ENCODE measurements at regions not wholly inside any gene's neighbourhood (a gene's known extent, or its start where the extent isn't known, plus 50 kb on each side); places are given as distances from the start of the nearest gene placed in this dataset.
"Not testable (repeated sequence)": the region's sequence is repeated elsewhere in the genome, so short reads cannot be mapped to it uniquely, and the experiment has no call there.

DNA sequence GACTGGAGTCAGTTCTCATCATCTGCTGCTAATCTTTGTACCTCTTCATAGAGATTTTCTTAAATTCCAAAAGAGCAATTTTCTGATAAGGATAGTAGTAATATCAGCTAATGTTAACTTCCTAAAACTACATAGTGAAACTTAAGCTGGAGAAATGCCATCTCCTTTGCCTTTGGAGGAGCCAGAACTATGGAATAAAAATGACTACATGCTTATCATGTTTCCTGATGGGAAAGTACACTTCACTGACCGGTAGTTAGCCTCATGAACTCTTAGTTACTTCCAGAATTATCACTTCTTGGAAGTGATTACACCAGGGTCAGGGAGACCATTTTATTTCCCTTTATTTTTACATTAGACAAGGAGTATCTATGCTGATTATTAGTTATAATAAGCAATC lies 1222.1 kb upstream of the TMEM132C start:
- no peak for DNase-seq (ENCODE audit: low spot score)

DNA sequence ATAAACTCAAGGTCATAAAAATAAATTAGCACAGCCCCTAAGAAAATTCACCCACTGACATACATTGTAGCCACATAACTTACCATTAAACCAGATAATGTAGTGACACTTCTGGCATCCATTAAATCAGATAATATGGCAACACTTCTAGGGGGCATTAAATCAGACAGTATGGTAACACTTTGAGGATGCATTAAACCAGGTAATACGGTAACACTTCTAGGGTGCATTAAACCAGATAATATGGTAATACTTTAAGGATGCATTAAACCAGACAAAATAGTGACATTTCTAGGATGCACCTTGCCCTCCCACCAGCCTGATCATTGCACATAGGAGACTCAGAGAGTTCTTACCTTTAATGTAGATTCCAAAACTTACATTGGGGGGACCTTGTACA lies 1220.5 kb upstream of the TMEM132C start:
- no peak for DNase-seq (ENCODE audit: low spot score)

DNA sequence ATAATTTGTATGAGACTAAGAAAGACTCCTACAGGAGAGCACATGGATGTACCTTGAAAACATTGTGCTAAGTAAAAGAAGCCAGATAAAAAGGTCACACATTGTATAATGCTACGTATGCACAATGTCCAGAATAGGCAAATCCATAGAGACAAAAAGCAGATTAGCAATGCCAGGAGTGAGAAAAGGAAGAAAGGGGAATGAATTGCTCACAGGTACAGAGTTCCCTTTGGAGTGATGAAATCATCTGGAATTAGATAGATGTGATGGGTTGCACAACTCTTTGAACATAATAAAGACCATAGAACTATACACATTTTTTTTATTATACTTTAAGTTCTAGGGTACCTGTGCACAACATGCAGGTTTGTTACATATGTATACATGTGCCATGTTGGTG lies 1218.9 kb upstream of the TMEM132C start:
- no peak for DNase-seq (ENCODE audit: low spot score)

DNA sequence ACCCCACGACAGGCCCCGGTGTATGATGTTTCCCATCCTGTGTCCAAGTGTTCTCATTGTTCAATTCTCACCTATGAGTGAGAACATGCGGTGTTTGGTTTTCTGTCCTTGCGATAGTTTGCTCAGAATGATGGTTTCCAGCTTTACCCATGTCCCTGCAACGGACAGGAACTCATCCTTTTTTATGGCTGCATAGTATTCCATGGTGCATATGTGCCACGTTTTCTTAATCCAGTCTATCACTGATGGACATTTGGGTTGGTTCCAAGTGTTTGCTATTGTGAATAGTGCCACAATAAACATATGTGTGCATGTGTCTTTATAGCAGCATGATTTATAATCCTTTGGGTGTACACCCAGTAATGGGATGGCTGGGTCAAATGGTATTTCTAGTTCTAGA lies 1218.4 kb upstream of the TMEM132C start:
- DNase-seq (ENCODE audit: low spot score): not testable (repeated sequence)

DNA sequence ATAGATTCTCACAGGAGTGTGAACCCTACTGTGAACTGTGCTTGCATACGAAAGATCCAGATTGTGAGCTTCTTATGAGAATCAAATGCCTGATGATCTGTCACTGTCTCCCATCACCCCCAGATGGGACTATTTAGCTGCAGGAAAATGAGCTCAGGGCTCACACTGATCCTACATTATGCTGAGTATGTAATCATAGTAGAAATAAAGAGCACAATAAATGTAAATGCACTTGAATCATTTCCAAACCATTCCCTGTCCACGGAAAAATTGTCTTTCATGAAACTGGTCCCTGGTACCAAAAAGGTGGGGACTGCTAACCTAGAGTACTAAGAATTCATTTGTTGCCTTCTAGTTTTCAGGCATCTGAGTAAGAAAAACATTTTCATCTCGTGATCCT lies 1215.8 kb upstream of the TMEM132C start:
- DNase-seq (ENCODE audit: low spot score): no peak

DNA sequence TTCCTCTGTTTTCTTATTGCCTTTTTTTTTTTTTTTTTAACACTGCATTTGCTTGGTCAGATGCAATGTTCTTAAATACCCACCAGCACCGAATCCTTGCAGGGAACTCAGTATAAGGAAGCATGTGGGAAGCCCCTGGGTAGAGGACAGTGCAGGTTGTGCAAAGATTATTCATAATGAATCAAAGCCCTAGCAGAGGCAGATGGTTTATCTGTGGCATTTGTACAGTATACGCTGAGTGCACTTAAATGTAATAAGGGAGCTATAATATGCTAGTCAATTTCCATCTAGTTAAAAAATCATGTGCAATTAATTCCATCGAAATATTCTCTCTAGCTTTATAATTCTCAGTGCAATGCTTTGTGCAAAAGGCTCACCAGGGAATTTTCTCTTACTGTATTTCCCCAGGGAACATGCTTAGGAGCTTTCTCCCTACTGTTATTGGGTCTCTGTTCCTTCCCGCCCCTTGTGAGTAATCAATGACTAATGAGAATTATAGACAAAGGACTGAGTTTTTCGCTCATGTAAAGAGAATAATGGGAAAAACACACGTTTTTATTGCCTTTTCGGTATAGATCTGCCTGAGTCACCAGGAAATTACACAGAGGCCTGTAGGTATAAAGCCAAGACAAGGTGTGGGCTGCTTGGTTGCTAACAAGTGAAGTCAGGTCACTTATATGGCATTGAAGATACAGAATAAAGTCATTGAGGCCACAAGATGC lies 1214.3 kb upstream of the TMEM132C start:
- DNase-seq (ENCODE audit: low spot score): no peak

DNA sequence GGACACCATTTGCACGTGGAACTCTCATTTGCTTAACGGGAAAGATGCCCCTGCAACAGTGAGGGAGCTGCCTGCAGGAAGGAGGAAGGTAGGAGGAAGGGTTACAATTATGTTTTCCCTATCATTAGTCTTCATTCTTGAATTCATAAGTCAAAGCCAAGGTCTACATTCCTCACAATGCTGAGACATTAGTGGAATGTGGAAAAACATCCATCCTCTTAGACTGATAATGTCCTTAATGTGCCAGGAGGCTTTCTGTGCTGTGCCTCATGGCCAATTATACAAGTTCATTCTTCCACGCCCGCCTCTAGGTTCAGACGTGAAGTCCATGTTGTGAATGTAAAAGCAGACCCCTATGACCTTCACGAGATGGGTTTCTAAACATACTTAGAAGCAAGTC lies 1212.4 kb upstream of the TMEM132C start:
- DNase-seq (ENCODE audit: low spot score): no peak

DNA sequence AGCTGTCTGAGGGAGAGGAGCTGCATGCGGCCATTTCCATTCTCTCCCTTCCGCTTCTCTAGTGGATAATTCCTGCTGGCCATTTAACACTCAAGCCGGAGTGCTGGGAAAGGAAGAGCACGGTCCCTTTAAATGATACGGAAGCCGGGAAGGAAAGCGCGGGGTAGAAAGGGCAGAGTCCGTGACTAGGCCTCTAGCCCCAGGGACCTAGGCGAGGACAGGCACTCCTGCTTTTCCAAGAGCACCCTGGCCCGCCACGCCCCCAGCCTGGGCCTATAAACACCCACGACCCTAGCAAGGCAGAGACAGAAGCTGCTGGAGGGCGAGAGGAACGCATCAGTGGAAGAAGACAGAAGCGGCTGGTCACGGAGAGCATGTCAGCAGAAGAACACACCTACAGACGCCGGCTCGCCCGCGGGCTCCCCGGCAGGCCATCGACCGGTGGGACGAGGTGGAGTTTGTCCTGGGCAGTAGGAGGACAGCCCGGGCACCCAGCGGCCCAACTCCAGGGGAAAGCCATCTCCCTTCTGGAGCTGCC lies 1206.6 kb upstream of the TMEM132C start:
- no peak for DNase-seq (ENCODE audit: low spot score)

DNA sequence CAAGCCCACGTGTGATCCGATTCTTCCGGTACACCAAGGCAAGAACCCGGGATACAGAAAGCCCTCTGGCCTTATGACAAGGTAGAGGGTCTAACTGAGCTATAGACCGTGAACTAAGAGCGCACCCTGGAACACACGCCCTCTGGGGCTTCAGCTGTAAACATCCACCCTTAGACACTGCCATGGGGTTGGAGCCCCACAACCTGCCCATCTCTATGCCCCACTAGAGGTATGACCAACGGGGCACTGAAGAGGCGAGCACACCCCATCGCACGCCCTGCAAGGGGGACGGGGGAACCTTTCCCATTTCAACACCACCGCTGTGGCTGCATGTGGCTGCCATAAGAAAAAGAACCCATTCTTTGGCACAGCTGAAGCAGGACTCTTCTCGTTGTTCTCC lies 1206.0 kb upstream of the TMEM132C start:
- DNase-seq (ENCODE audit: low spot score): no peak

DNA sequence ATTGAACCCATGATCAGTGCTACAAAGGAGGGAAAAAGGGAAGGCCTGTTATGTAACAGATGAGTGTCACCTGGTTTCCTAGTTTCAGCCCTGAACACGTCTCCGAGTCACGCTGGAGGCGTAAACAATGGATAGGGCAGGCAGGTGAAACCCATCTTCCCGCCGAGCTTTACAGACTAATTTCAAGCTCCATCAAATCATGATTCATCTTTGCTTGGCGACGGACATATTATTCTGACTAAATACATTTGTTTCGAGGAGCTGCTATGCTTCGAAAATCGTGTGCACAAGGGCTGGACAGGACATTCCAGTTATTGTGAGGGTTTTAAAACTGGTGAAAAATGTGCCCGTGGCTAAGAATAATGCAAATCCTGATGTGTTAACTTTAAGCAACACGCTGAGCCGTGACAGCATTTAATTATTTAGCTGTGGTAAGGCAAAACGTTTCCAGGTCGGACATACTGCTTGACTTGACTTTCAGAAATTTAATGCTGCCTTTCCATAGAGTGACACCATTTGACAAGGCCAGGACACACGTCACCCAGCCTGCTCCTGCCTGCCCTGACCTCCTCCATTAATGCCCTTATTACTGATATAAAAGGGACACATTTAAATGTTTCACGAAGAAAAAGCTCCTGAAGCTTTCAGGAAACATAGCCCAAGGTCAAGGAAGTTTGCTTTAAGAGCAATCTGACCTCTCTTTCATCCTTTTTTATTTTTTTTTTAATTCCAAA lies 1203.5 kb upstream of the TMEM132C start:
- DNase-seq (ENCODE audit: low spot score): no peak

DNA sequence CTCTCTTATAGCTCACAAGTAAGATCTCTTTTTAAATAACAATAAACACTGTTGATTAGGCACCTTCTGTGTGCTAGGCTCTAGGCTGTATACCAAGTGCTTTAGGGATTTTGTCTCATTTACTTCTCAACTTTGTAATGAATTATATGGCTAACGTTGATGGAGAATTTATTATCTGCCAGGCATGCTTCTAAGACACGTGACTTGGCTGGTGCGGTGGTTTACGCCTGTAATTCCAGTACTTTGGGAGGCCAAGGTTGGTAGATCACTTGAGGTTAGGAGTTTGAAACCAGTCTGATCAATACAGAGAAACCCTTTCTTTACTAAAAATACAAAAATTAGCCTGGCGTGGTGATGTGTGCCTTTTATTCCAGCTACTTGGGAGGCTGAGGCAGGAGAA lies 1202.8 kb upstream of the TMEM132C start:
- no peak for DNase-seq (ENCODE audit: low spot score)

DNA sequence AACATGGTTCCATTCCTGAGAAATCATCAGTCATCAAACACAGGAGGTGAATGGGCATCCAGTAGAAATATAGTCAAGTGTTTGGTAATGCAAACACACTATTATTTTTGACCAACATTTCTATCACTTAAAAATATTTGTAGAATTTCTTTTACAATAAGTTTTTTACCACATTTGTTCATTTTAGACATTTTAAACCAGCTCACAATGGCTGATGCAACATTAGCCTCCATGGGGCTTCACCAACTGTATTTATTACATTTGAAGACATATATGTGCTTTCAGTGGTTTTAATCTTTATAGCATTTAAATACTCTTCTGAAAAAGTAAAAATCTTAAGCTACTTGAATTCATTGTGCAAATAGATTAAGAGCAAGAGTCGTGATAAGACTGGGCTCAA lies 1201.4 kb upstream of the TMEM132C start:
- no peak for DNase-seq (ENCODE audit: low spot score)

DNA sequence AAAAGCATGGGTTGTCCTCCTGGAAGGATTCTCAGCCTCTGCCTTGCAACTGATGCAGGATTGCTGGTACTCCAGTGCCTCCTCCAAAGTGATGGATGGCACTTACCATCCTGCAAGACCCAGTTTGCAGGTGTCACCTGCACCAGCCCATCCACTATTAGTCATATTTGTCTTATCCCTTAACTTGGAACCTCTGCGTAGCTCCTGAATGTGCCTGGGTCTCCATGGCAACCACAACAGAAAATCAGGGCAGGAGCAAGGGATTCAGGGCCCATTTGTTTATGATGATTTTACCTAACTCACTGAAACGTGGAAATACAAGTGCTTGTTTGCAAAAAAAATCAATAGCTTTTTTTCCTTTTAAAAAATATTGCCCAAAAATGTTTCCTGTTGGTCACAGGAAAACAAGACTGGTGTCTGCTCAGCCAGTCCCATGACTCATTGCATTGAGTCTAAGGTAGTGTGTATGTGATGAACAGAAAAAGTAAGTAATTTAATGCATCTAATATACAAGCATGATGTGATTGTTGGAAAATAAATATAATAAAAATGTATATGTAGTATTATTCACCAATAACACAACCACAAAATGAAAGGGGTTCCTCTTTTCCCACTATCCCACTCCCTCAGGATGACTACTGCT lies 1196.3 kb upstream of the TMEM132C start:
- DNase-seq (ENCODE audit: low spot score): no peak

DNA sequence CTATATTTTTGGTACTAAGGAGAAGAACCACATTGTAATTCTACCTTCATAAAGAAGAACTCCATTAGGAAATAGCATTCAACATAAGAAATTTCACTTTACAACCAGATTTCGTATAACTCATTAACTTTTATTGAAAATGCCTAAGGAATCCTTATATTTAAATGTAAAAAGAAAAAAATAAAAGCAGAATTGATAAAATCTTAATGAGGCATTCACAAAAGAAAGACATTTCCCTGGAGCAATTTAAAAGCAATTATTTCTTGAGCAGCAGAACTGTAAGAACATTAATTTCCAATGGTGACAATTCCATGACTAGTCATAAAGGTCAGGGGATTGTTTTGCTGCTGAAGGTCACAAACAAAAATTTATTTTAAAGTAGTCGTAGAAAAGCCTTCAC lies 1192.8 kb upstream of the TMEM132C start:
- no peak for DNase-seq (ENCODE audit: low spot score)

DNA sequence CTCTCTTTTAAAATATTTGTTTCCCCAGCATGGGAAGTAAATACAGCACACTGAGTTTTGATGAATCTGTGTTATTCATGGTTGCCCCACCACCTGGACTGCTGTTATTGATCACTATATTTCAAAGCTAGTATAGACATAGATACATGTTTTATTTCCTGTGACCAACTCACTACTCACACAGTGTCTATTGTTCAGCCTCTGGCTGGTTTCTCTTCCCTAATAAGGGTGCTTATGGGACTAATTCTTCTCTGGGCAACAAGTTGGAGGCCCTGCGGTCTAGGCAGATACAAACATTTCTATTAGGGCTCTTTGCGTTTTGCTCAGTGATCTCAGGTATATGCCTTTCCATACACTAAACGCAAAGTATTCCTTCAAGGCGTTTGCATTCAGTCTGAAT lies 1191.0 kb upstream of the TMEM132C start:
- DNase-seq (ENCODE audit: low spot score): no peak

DNA sequence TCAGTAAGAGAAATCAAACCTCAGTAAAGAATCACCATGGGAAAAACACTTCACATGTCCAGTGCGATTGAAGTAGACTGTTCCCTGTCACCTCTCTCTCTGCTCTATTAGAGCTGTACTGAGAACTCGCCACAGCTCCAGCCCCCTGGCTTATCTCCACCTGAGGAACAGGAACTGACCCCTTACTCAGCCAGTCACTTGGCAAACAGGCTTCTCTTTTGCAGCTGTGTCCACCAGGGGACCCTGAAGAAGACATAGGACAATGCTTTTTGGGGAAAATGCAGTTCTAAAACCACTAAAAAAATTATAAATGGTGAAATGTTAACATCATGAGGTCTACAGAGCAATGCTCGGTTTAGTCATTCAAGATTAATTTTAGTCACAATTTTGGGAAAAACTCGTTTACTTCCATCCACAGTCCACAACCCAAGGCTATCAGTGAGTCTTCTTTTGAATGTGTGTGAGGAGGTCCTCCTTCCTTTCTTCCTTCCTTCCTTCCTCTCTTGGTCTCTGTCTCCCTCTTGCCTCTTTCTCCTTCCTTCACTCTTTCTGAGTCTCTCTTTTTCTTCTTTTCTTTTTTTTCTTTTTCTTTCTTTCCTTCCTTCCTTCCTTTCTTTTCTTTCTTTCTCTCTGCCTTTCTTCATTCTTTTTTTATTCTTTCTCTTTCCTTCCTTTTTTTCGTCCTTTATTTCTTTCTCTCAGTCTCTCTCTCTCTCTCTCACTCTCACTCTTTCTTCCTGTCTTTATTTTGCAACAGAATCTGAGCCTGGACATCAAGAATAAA lies 1189.5 kb upstream of the TMEM132C start:
- DNase-seq (ENCODE audit: low spot score): no peak

DNA sequence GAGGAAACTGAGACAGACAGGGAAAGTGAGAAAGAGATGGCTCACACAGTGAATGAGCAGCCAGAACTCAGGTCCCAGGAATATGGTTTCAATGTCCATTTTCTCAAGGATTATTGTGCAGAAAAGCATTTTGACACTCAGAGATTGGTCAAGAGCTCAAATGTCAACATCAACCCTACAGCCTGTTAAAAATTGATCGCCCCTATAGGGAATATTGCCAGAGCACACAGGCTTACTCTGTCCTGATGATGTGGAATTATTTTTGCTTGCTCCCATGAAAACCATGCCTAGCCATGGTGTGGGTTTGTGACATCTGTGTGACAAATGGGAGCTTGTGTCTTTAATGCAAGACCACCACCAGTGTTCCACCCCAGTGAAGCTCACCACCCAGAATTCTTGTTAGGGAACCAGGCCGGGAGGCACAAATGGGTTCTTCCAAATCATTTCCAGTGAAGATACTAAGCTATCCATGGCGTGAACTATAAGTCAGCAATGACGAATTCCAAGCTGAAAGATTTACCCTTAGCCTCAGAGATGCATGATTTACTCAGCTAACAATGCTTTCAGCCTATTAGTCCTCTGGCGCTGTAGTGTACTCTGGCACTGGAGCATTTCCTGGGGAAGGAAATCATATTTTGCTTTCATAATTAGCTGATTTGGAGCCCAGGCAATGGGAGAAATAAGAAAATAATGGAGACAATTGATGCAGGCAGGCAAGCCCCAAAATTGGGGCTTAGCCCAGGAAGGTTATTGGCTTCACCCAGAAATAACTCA lies 1188.2 kb upstream of the TMEM132C start:
- no peak for DNase-seq (ENCODE audit: low spot score)

DNA sequence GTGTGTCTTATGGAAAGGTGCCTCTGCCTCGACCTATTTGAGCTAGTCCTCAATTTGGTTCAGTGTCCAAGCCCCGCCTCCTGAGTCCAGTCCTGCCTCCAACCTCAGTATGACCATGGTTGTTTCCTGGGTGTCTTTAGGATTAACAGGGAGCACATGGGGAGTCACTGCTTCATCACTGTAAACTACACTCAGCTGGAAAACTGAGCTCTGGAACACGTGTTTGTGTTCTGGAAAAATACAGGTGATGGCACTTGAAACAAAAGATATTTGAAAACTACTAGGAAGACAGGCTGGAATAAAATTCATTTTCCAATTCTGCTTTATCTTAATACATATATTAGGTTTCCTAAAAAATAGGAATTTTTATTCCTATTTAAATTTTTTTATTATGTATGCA lies 1187.3 kb upstream of the TMEM132C start:
- DNase-seq (ENCODE audit: low spot score): no peak

DNA sequence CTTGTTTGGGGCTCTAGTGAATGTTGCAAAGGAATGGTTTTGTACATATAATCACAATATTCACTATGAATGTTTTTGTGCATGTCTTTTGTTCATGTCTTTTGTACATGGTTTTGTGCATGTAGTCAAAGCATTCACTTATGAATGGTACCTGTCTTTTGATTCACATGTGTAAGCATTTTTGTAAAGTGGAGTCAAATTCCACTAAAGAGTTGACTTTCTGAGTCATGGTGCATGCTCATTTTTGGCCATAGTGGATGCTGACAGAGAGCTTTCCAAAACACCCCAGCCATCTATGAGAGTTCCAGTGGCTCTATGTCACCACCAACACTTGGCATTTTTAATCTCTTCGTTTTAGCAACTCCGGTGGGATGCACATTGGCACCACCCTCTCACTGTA lies 1185.9 kb upstream of the TMEM132C start:
- no peak for DNase-seq (ENCODE audit: low spot score)

DNA sequence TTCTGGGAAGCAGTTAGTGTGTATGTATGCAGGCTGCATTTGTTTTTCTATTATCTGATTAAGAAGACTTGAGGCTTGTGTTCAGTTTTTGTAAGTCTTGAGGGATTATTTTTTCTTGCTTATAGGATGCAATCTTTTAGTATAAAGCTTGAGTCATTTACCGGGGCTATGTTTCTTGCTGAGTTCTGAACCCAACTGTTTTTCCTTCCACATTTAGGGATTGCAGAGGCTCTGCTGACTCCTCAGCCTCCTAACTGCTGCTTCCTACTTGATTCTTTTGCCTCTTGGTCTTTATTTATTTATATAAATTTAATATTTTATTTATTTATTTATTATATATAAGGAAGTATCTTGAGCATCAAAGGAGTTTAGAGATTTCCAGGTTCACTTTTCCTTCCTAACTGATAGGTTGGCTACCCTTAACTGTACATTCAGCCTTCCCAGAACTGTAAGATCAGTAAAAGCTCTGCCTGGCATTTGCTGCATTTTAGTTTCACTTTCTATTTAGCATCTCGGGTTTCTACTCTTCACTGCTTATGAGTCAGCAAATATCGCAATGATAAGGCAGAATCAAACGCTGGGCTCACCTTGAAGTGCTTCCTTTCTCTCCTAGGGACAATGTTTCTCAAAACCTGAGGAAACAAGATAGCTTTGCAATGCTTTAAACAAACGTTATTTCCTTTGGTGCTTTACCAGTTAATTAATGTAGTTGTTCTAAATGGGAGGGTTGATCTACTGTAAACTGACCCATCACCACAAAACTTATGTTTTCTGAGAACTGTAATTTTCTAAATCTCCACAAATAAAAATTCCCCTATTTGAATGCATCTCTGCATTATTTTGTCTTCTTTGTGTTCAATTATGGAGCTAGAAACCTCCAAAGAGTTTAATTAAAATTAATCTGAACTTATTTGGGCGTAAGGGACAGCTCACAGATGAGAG lies 1183.7 kb upstream of the TMEM132C start:
- peak; percentile 52 for DNase-seq (ENCODE audit: low spot score)

All from cerebellar cortex (tissue), 1 donor.